Suprapubic skin (tissue), 4 donors: ENCODE measurements at regions not wholly inside any gene's neighbourhood (a gene's known extent, or its start where the extent isn't known, plus 50 kb on each side); places are given as distances from the start of the nearest gene placed in this dataset.

Experiments
- DNase-seq, 2 donors: peaks; one replicate each; pipeline ENCODE4 v3.0.0-alpha.2; 2019; ENCODE audit warnings: low spot score in 2 of 2
- H3K27ac ChIP-seq: fragments of 200-600 bp; sonication (generic); one replicate; pipeline ENCODE4 v1.5.1; 2019
- H3K27me3 ChIP-seq: fragments of 200-600 bp; sonication (generic); one replicate; pipeline ENCODE4 v1.5.1; 2019
- H3K36me3 ChIP-seq: fragments of 200-600 bp; sonication (generic); one replicate; pipeline ENCODE4 v1.5.1; 2019
- H3K4me1 ChIP-seq: fragments of 200-600 bp; sonication (generic); one replicate; pipeline ENCODE4 v1.5.1; 2019
- H3K4me3 ChIP-seq: fragments of 200-600 bp; sonication (generic); one replicate; pipeline ENCODE4 v1.5.1; 2019; ENCODE audit warnings: mild to moderate bottlenecking
- H3K9me3 ChIP-seq: fragments of 200-600 bp; sonication (generic); one replicate; pipeline ENCODE4 v1.5.1; 2019
- EP300 ChIP-seq: sonication (generic); formaldehyde crosslinking; IDR thresholded peaks from one replicate; pipeline ENCODE4 v1.6.1; 2017; ENCODE audit warnings: antibody characterized with exemption
- POLR2A ChIP-seq, 2 donors: fragments of 450-650 bp; IDR thresholded peaks; one replicate each; pipeline ENCODE4 v1.6.1; 2017; ENCODE audit warnings: antibody characterized with exemption in 2 of 2, mild to moderate bottlenecking in 2 of 2, moderate library complexity in 2 of 2
- POLR2AphosphoS5 ChIP-seq, 3 donors: sonication (generic); formaldehyde crosslinking; IDR thresholded peaks; one replicate each; pipeline ENCODE4 v1.6.1; 2017; ENCODE audit warnings: antibody characterized with exemption in 3 of 3
- WGBS: methylation state at CpG from one replicate; pipeline ENCODE4 v1.1.5; 2018; 5-methylcytosine and 5-hydroxymethylcytosine counted together
- TF ChIP-seq, protein P1 (sequence below), 2 donors: fragments of 200-600 bp in 1 of 2; fragments of 450-650 bp in 1 of 2; sonication (generic) in 1 of 2; IDR thresholded peaks; one replicate each; pipeline ENCODE4 v1.5.1; 2016 to 2019; ENCODE audit warnings: antibody characterized with exemption in 2 of 2, mild to moderate bottlenecking in 1 of 2, moderate library complexity in 1 of 2

- 81% methylated on average over 3 of the region's 3 CpGs for WGBS
Observed at GRCh38 chr15:47404877-47405276, 312.4 kb upstream of the SEMA6D start.

GRCh38 chr15:47405365-47406162 is 311.7 kb upstream of the SEMA6D start:
- TF ChIP-seq POLR2A (IDR thresholded peaks at IDR 0.05) = no peak
- TF ChIP-seq EP300 = no peak
- no peak for TF ChIP-seq POLR2AphosphoS5 (IDR thresholded peaks at IDR 0.05)
- TF ChIP-seq, protein P1, sequence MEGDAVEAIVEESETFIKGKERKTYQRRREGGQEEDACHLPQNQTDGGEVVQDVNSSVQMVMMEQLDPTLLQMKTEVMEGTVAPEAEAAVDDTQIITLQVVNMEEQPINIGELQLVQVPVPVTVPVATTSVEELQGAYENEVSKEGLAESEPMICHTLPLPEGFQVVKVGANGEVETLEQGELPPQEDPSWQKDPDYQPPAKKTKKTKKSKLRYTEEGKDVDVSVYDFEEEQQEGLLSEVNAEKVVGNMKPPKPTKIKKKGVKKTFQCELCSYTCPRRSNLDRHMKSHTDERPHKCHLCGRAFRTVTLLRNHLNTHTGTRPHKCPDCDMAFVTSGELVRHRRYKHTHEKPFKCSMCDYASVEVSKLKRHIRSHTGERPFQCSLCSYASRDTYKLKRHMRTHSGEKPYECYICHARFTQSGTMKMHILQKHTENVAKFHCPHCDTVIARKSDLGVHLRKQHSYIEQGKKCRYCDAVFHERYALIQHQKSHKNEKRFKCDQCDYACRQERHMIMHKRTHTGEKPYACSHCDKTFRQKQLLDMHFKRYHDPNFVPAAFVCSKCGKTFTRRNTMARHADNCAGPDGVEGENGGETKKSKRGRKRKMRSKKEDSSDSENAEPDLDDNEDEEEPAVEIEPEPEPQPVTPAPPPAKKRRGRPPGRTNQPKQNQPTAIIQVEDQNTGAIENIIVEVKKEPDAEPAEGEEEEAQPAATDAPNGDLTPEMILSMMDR (IDR thresholded peaks at IDR 0.05) = no peak
- 76% methylated on average over 5 of the region's 5 CpGs for WGBS
- no peaks in the 10 kb centered on the region for H3K9me3 ChIP-seq
- no peak overlapping the region for H3K27ac ChIP-seq
- H3K4me1 ChIP-seq = no peaks in the 10 kb centered on the region
- H3K36me3 ChIP-seq = no peaks in the 10 kb centered on the region
- DNase-seq = no peak
- no peak overlapping the region for H3K4me3 ChIP-seq
- H3K27me3 ChIP-seq = no peaks in the 10 kb centered on the region

More at GRCh38 chr15:47404877-47405276, 312.4 kb upstream of the SEMA6D start:
- H3K4me1 ChIP-seq = no peaks in the 10 kb centered on the region
- H3K4me3 ChIP-seq = no peak overlapping the region
- H3K9me3 ChIP-seq = no peaks in the 10 kb centered on the region
- H3K36me3 ChIP-seq = no peaks in the 10 kb centered on the region
- no peaks in the 10 kb centered on the region for H3K27me3 ChIP-seq
- DNase-seq = no peak
- TF ChIP-seq, protein P1 (IDR thresholded peaks at IDR 0.05) = no peak
- TF ChIP-seq POLR2A (IDR thresholded peaks at IDR 0.05) = no peak
- no peak for TF ChIP-seq EP300
- TF ChIP-seq POLR2AphosphoS5 (IDR thresholded peaks at IDR 0.05) = no peak
- H3K27ac ChIP-seq = no peak overlapping the region

DNA sequence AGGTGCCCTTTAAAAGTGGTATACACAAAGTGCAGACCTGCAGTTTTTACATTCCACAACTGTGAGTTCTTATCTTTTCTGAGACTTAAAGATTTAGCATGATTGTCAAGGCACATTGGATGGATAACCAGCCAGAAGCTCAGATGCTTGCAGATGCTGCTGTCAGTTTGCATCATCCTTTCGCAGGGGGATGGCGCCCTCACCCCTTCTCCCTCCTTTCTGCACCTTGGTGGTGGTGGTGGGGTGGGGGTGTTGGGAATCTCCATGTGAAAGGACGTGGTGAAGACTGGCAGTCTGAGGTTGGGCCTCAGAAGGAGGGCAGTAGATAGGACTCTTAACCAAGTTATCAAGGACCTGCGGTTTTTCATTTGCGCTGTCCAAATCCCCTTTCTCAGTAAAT is 309.6 kb upstream of the SEMA6D start:
- TF ChIP-seq POLR2AphosphoS5 (IDR thresholded peaks at IDR 0.05) (no peak), EP300 (no peak), POLR2A (IDR thresholded peaks at IDR 0.05) (no peak)
- TF ChIP-seq, protein P1 (IDR thresholded peaks at IDR 0.05) = no peak
- H3K27me3 ChIP-seq = no peaks in the 10 kb centered on the region
- H3K4me3 ChIP-seq = no peak overlapping the region
- no peak overlapping the region for H3K27ac ChIP-seq
- WGBS = 99% methylated on average over 5 of the region's 5 CpGs
- no peaks in the 10 kb centered on the region for H3K36me3 ChIP-seq
- H3K9me3 ChIP-seq = no peaks in the 10 kb centered on the region
- H3K4me1 ChIP-seq = no peaks in the 10 kb centered on the region
- no peak for DNase-seq

DNA sequence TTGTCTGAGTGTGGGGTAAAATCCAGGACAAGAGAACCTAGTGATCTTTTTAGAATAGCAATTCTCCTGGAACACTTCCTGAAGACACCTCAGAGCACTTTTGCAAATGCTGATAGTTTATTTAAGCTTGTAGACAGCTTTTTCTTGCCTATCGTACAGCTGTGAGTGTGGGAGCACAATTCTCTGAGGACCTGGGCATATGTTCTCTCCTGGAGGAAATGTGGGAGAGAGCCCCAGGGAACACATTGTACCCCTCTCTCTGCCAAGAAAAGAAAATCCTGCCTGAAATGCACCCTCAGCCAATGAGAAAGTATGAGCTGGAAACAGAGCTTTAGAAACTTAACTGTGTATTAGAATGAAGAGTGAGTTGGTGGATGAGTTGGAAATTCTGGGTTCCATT is 308.3 kb upstream of the SEMA6D start:
- Histone ChIP-seq H3K27me3 (no peaks in the 10 kb centered on the region), H3K9me3 (no peaks in the 10 kb centered on the region), H3K4me1 (no peaks in the 10 kb centered on the region), H3K36me3 (no peaks in the 10 kb centered on the region), H3K4me3 (no peak overlapping the region), H3K27ac (no peak overlapping the region)
- 73% methylated on average over 1 of the region's 1 CpG for WGBS
- TF ChIP-seq POLR2A (IDR thresholded peaks at IDR 0.05) = no peak
- TF ChIP-seq, protein P1 (IDR thresholded peaks at IDR 0.05) = no peak
- no peak for TF ChIP-seq POLR2AphosphoS5 (IDR thresholded peaks at IDR 0.05)
- no peak for TF ChIP-seq EP300
- DNase-seq = no peak

GRCh38 chr15:47409600-47409999 is 307.7 kb upstream of the SEMA6D start:
- 80% methylated on average over 2 of the region's 2 CpGs for WGBS
- H3K4me3 ChIP-seq = no peak overlapping the region

More at GRCh38 chr15:47409600-47409999, 307.7 kb upstream of the SEMA6D start:
- TF ChIP-seq POLR2A (IDR thresholded peaks at IDR 0.05) = no peak
- TF ChIP-seq, protein P1 (IDR thresholded peaks at IDR 0.05) = no peak
- TF ChIP-seq EP300 = no peak
- no peak for TF ChIP-seq POLR2AphosphoS5 (IDR thresholded peaks at IDR 0.05)
- no peaks in the 10 kb centered on the region for H3K9me3 ChIP-seq
- no peaks in the 10 kb centered on the region for H3K36me3 ChIP-seq
- no peak for DNase-seq
- H3K27ac ChIP-seq = no peak overlapping the region
- H3K27me3 ChIP-seq = no peaks in the 10 kb centered on the region
- no peaks in the 10 kb centered on the region for H3K4me1 ChIP-seq
